Ovary (tissue), 7 donors: ENCODE measurements at regions not wholly inside any gene's neighbourhood (a gene's known extent, or its start where the extent isn't known, plus 50 kb on each side); places are given as distances from the start of the nearest gene placed in this dataset.

Source experiments
- DNase-seq, 5 donors: peaks; one replicate each; pipeline ENCODE4 v3.0.0-alpha.2; 2019 to 2020
- H3K27ac ChIP-seq, 2 donors: fragments of 200-600 bp; one replicate each; pipeline versions ENCODE4 v1.5.1 to v1.8.0; 2019 to 2022
- H3K27me3 ChIP-seq: fragments of 200-600 bp; one replicate; pipeline ENCODE4 v1.8.0; 2022
- H3K36me3 ChIP-seq: fragments of 200-600 bp; sonication (generic); one replicate; pipeline ENCODE4 v1.5.1; 2019
- H3K4me1 ChIP-seq: one replicate; pipeline ENCODE4 v1.8.1; 2013; ENCODE audit warnings: mild to moderate bottlenecking, moderate library complexity; ENCODE audit not compliant: insufficient read depth
- H3K4me3 ChIP-seq: fragments of 200-600 bp; sonication (generic); one replicate; pipeline ENCODE4 v1.5.1; 2017
- H3K9me3 ChIP-seq, 2 donors: fragments of 200-600 bp in 1 of 2; sonication (generic) in 1 of 2; one replicate each; pipeline versions ENCODE4 v1.5.1 to v1.8.1; 2013 to 2019; ENCODE audit warnings: mild to moderate bottlenecking in 1 of 2, moderate library complexity in 1 of 2
- CTCF ChIP-seq, 3 donors: fragments of 450-650 bp in 2 of 3; fragments of 200-600 bp in 1 of 3; IDR thresholded peaks; one replicate each; pipeline versions ENCODE4 v1.5.1 to v1.8.0; 2016 to 2022; ENCODE audit warnings: antibody characterized with exemption in 3 of 3, mild to moderate bottlenecking in 1 of 3
- EP300 ChIP-seq: sonication (generic); formaldehyde crosslinking; IDR thresholded peaks from one replicate; pipeline ENCODE4 v1.6.1; 2017; ENCODE audit warnings: antibody characterized with exemption
- POLR2A ChIP-seq: fragments of 450-650 bp; IDR thresholded peaks from one replicate; pipeline ENCODE4 v1.6.1; 2017; ENCODE audit warnings: antibody characterized with exemption, mild to moderate bottlenecking, moderate library complexity
- WGBS, 3 donors: extraction: QIAGEN DNeasy Blood & Tissue Kit in 1 of 3; methylation state at CpG; one replicate each; pipeline versions ENCODE4 v1.1.5 to v1.1.7; 2013 to 2017; 5-methylcytosine and 5-hydroxymethylcytosine counted together
- intact Hi-C, 4 donors: fragments of 100-400 bp; cut with DNase I; formaldehyde crosslinking; loops; one replicate each; pipeline versions ENCODE4 v1.11.0 to v1.15.1; 2022 to 2023
- donor health status: DM: no; HTN: no; CAD: no; lungs with moderate emphysema.
- donor health status: DM: no; HTN: no; CAD: no.
- donor health status: Bipolar disorder and iron deficiency.
- donor health status: DM: no; HTN: no; CAD: no.
- donor health status: DM: yes; HTN: yes; CAD: no.

- intact Hi-C loops = no loop called here
- no peaks in the 10 kb centered on the region for H3K36me3 ChIP-seq
- no peak for DNase-seq
- no peaks in the 10 kb centered on the region for H3K27me3 ChIP-seq
- WGBS, 3 donors = 79 to 94% (median 85%) methylated on average over 1 of the region's 1 CpG
- H3K4me1 ChIP-seq = no peaks in the 10 kb centered on the region
- no peak overlapping the region for H3K4me3 ChIP-seq
- no peak overlapping the region for H3K27ac ChIP-seq
- H3K9me3 ChIP-seq = no peaks in the 10 kb centered on the region
- no peak for TF ChIP-seq POLR2A
- no peak for TF ChIP-seq EP300
- TF ChIP-seq CTCF (IDR thresholded peaks at IDR 0.05) = no peak
Measured at GRCh38 chr12:59928416-59928815, 332.6 kb downstream of the SLC16A7 start.

GRCh38 chr12:59929110-59929509 is 333.3 kb downstream of the SLC16A7 start:
- no peaks in the 10 kb centered on the region for H3K36me3 ChIP-seq
- no peaks in the 10 kb centered on the region for H3K9me3 ChIP-seq
- intact Hi-C loops = no loop called here
- no peak overlapping the region for H3K27ac ChIP-seq
- H3K4me1 ChIP-seq = no peaks in the 10 kb centered on the region
- DNase-seq = no peak
- no peak overlapping the region for H3K4me3 ChIP-seq
- no peak for TF ChIP-seq EP300
- TF ChIP-seq POLR2A = no peak
- TF ChIP-seq CTCF (IDR thresholded peaks at IDR 0.05) = no peak
- H3K27me3 ChIP-seq = no peaks in the 10 kb centered on the region
- 89 to 91% (median 90%) methylated on average over 2 of the region's 2 CpGs for WGBS, 3 donors

- WGBS, 3 donors = 90 to 98% (median 95%) methylated on average over 1 of the region's 1 CpG
- H3K27ac ChIP-seq = no peak overlapping the region
- no peaks in the 10 kb centered on the region for H3K36me3 ChIP-seq
- H3K4me1 ChIP-seq = no peaks in the 10 kb centered on the region
- intact Hi-C loops = no loop called here
- H3K27me3 ChIP-seq = no peaks in the 10 kb centered on the region
- H3K4me3 ChIP-seq = no peak overlapping the region
- no peaks in the 10 kb centered on the region for H3K9me3 ChIP-seq
- no peak for DNase-seq
- TF ChIP-seq POLR2A = no peak
- no peak for TF ChIP-seq EP300
- no peak for TF ChIP-seq CTCF (IDR thresholded peaks at IDR 0.05)
Measured at GRCh38 chr12:59934486-59934885, 338.7 kb downstream of the SLC16A7 start.

GRCh38 chr12:59936534-59936933 is 340.7 kb downstream of the SLC16A7 start:
- Histone ChIP-seq H3K9me3 (no peaks in the 10 kb centered on the region), H3K36me3 (no peaks in the 10 kb centered on the region), H3K4me1 (no peaks in the 10 kb centered on the region), H3K4me3 (no peak overlapping the region), H3K27me3 (no peaks in the 10 kb centered on the region), H3K27ac (no peak overlapping the region)
- no peak for DNase-seq
- TF ChIP-seq CTCF (IDR thresholded peaks at IDR 0.05) (no peak), EP300 (no peak), POLR2A (no peak)
- intact Hi-C loops = no loop called here
- WGBS, 3 donors = 72 to 78% (median 75%) methylated on average over 3 of the region's 3 CpGs

GRCh38 chr12:59937148-59937547 is 341.3 kb downstream of the SLC16A7 start:
- no peak for DNase-seq
- no peak for TF ChIP-seq POLR2A
- TF ChIP-seq CTCF (IDR thresholded peaks at IDR 0.05) = no peak
- TF ChIP-seq EP300 = no peak
- intact Hi-C loops = no loop called here
- Histone ChIP-seq H3K36me3 (no peaks in the 10 kb centered on the region), H3K4me1 (no peaks in the 10 kb centered on the region), H3K9me3 (no peaks in the 10 kb centered on the region), H3K27ac (no peak overlapping the region), H3K27me3 (no peaks in the 10 kb centered on the region), H3K4me3 (no peak overlapping the region)
